GM13976 (cell line): ENCODE measurements at regions not wholly inside any gene's neighbourhood (a gene's known extent, or its start where the extent isn't known, plus 50 kb on each side); places are given as distances from the start of the nearest gene placed in this dataset.
"Not testable (repeated sequence)": the region's sequence is repeated elsewhere in the genome, so short reads cannot be mapped to it uniquely, and the experiment has no call there.

Source experiments
- DNase-seq: peaks from one replicate; pipeline ENCODE4 v3.0.0; 2012; ENCODE audit warnings: low spot score
- CTCF ChIP-seq: IDR thresholded peaks from 2 replicates; pipeline ENCODE4 v1.5.1; 2012; ENCODE audit warnings: borderline replicate concordance, mild to moderate bottlenecking; ENCODE audit not compliant: insufficient read depth; ENCODE audit errors: extremely low read depth, missing control alignments, control extremely low read depth
- in situ Hi-C: fragments of 300-500 bp; cut with MboI; formaldehyde crosslinking; loops from one replicate; pipeline ENCODE4 v1.12.0; 2022; ENCODE audit warnings: low sequenced_read_pairs, mixed read lengths, inconsistent platforms; ENCODE audit not compliant: unreplicated experiment

GRCh38 chr5:110812639-110813038 lies 73.8 kb downstream of the SLC25A46 start:
- TF ChIP-seq CTCF, result no peak

DNA sequence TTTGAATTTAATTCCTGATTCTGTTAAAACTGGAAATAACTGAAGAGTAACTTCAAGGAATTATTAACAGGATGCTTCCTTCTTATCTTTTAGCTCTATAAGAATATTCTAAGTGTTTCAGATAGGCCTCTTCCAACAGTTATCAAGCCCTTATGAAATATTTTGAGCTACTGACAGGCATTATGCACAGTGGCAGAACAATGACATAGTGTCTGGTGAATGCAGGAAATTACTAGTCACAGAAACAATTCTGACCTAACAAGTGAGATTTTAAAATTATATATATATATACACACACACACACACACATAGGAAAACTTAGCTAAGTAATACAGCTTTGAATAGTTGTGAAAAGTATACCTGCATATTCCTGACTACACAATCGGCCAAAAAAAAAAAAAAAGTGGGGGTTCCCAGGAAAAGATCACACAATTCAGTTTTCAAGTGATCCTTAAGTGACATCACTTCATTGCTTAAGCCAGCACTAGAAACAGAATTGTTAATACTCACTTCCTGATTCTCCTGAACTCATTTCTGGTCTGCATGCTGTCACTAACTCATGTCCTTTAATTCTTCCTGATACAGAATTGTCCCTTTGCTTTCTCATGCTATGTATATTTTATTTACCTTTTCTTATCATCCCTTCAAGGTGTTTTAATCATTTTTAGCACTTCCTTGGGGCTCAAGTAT lies 77.3 kb downstream of the SLC25A46 start:
- in situ Hi-C loops, result no loop called here
- no peak for DNase-seq
- TF ChIP-seq CTCF, result no peak

More at GRCh38 chr5:110812639-110813038, 73.8 kb downstream of the SLC25A46 start:
- in situ Hi-C loops, result no loop called here
- no peak for DNase-seq

DNA sequence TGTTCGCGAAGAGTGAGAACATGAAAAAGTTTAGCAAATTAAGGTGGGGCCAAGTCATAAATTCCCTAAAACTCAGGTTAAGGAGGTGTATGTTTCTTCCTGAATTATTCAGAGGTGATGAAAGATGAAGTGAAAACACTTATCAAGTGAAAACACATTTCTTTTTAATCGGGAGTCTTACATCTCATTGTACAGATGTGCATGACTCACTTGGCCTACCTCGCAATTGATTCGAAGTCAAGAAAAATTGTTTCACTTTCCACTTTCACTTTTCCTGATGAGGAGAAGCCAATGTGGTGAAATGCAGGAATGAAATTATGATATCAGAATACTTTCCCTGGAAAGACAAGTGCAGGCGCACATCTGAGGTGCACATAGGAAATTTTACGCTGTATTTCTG lies 78.7 kb downstream of the SLC25A46 start:
- in situ Hi-C loops, result no loop called here
- no peak for DNase-seq
- no peak for TF ChIP-seq CTCF

DNA sequence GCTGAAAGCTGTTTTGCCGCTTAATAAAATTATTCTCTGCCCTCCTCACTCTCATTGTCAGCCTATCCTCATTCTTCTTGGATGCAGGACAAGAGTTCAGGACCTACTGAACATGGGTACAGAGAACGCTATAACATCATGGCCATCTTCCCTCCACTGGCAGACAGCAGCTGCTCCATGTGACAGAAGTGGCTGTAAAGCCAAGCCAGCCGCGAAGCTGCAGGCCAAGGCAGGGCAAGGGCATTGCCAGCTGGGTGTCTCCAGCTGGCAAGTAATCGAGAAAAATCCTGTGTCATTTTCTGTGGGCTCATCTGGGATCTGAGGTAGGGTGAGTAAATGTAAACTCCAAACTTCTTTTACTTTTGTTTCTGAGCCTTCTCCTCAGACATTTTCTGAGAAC lies 84.8 kb downstream of the SLC25A46 start:
- no peak for TF ChIP-seq CTCF
- no peak for DNase-seq
- in situ Hi-C loops, result no loop called here

DNA sequence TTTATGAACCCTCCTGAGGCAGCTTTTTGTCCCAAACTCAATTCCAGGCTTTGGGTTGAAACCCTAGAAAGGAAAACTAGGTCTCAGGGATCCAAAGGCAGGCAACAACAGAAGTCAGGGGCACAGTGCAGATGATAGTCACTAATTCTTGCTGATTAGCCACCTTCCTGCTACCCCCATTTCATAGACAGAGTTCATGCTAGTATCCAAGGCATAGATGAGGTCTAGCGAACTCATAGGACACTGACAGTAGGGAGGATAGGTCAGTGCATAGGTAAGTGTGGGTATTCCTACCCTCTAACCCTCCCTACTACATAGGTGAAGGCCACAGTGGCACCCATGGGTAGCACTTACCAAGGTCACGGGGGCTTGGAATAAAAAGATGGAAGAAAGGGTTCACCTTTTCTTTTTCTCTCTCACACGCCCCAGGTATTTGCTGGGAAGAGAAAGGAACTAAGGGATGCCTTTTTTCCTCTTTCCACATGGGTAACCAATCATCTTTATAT lies 86.2 kb downstream of the SLC25A46 start:
- in situ Hi-C loops, result no loop called here
- TF ChIP-seq CTCF, result no peak
- DNase-seq, result no peak

DNA sequence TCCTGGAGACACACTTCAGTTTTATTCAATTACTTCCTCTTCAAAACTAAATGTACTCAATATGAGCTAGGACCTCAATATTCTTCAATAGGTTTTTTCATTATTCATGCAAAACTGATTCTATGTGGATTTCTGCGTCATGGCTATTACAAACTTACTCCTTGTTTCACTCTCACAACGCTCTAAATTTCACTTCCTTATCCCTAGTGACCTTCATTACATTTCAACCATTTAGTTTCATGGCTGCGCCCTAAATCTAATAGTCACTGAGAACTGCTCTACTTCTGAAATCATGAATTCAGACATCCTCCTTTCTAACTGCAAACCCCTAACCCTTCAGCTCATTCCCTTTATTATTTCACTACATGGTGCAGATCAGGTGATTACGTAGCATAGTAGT lies 93.9 kb downstream of the SLC25A46 start:
- in situ Hi-C loops, result no loop called here

DNA sequence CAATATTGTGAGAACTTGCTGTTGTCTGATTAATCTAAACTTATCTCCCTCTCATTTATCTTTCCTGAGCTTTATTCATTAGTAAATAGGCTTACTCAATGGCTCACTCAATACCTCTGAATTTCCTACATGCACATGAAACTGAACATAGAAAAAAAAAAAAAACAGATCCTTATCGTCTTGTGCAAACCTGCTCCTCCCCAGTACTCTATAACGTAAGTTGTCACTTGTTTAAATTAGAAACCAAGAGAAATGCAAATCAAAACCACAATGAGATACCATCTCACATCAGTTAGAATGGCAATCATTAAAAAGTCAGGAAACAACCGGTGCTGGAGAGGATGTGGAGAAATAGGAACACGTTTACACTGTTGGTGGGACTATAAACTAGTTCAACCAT lies 96.1 kb downstream of the SLC25A46 start:
- DNase-seq, in situ Hi-C loops: not testable (repeated sequence)

More for the DNA sequence above, 93.9 kb downstream of the SLC25A46 start:
- no peak for TF ChIP-seq CTCF
- no peak for DNase-seq
